Activated T-cell treated with anti-CD3 and anti-CD28 coated beads, Interleukin-2, amount 50 U/mL, for 72 hours (primary cell): ENCODE measurements at regions not wholly inside any gene's neighbourhood (a gene's known extent, or its start where the extent isn't known, plus 50 kb on each side); places are given as distances from the start of the nearest gene placed in this dataset.
"Not testable (repeated sequence)": the region's sequence is repeated elsewhere in the genome, so short reads cannot be mapped to it uniquely, and the experiment has no call there.

Experiments used
- ATAC-seq, 2 donors: fragments of 150-1000 bp; cut with Tn5 transposase; replicated peaks in 1 of 2; 2 replicates each; pipeline ENCODE4 v1.10.0; 2021; ENCODE audit warnings: moderate library complexity in 2 of 2, mild to moderate bottlenecking in 1 of 2
- DNase-seq, 2 donors: peaks; one replicate each; pipeline ENCODE4 v3.0.0; 2021 to 2022; ENCODE audit warnings: mixed read lengths in 1 of 2
- H3K27ac Mint-ChIP-seq: one replicate; pipeline ENCODE4 v1.8.0; 2022; ENCODE audit warnings: mild to moderate bottlenecking, moderate library complexity, mixed read lengths
- H3K27me3 Mint-ChIP-seq: one replicate; pipeline ENCODE4 v1.8.0; 2022; ENCODE audit warnings: low read depth, mixed read lengths
- H3K36me3 Mint-ChIP-seq, 2 donors: one replicate each; pipeline ENCODE4 v1.8.0; 2022; ENCODE audit warnings: mixed read lengths in 2 of 2, mild to moderate bottlenecking in 1 of 2; ENCODE audit not compliant: insufficient read depth in 2 of 2
- H3K4me1 Mint-ChIP-seq: one replicate; pipeline ENCODE4 v1.8.0; 2022; ENCODE audit warnings: low read depth, mixed read lengths
- H3K4me3 Mint-ChIP-seq, 2 donors: one replicate each; pipeline ENCODE4 v1.8.0; 2022; ENCODE audit warnings: mild to moderate bottlenecking in 2 of 2, mixed read lengths in 2 of 2, moderate library complexity in 2 of 2
- H3K9me3 Mint-ChIP-seq, 2 donors: one replicate each; pipeline ENCODE4 v1.8.0; 2022; ENCODE audit warnings: mixed read lengths in 2 of 2

DNA sequence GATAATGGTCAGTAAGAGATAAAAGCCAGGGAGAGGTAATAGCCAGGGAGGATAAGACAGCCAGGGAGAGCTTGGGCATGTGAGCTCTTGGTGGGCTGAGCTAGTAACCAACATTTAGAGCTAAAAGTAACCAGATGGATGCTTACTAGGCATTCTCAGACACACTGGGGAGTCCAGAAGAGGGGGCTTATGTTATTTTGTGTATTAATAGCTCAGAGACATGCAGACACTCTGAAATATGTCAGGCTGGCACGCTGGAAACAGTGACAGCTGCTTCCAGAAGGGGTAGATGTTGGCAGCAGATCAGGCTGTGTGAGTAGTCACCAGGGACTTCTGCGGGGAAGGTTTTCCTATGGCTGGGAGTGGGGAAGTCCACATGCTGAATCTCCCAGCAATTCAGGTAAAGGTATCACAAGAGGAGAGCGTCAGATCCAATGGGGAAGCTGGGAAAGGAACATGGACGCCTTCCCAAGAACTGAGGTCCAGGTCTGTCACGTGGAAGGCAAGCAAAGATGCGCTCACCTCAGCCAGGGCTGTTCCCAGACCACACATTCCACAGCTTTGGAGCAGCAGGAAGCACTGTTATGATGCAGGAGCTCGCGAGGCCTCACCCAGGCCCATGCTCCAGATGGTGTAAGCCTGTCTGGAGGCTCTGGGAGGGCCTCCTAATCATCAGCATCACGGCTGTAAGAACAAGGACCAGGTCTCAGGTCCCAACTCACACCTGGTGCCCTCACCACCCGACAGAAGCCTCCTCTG, 196.0 kb downstream of the ATP6V0E2 start:
- H3K9me3 Mint-ChIP-seq, H3K27me3 Mint-ChIP-seq: not testable (repeated sequence)

DNA sequence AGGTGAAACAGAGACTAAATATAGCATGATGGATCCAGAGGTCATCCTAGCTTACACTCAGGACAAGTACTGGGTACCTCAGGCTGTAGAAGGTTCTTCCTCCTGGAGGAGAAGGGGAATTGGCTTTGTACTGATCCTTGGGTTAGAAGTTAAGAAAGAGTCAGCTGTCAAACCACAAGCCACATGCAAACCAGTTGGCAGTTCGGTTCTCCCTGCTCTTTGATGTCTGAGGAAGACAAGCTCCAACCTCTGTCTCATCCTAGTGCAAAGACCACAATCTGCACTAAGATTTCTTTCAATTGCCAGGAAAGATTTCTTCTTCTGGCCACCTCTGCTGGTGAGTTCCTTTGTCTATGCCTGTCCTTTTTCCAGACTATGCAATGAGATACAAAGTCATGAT, 203.8 kb downstream of the ATP6V0E2 start:
- ATAC-seq, H3K36me3 Mint-ChIP-seq, H3K27me3 Mint-ChIP-seq, H3K4me1 Mint-ChIP-seq, H3K27ac Mint-ChIP-seq, H3K9me3 Mint-ChIP-seq, H3K4me3 Mint-ChIP-seq, DNase-seq: not testable (repeated sequence)

More for the DNA sequence above, 196.0 kb downstream of the ATP6V0E2 start:
- H3K4me1 Mint-ChIP-seq, DNase-seq, H3K36me3 Mint-ChIP-seq, ATAC-seq, H3K4me3 Mint-ChIP-seq, H3K27ac Mint-ChIP-seq: not testable (repeated sequence)

DNA sequence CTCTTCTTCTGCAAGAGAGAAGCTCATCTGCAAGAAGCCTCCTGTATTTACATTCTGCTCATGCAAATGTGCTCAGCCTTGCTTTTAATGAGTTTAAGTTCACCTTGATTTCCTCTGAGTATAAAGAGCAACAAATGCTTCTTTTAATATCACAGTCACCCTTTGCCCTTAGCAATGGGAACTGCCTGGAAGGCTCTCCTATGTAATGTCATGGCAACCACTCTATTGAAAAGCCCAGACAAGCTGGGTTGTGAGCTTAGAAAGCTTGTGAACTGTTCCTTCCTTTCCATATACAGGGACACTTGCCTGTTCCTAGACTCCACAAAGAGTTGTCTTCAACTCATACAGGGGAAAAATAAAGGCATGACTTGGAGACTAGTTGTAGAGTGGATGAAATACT, 208.1 kb downstream of the ATP6V0E2 start:
- not testable (repeated sequence) for H3K27ac Mint-ChIP-seq, DNase-seq

DNA sequence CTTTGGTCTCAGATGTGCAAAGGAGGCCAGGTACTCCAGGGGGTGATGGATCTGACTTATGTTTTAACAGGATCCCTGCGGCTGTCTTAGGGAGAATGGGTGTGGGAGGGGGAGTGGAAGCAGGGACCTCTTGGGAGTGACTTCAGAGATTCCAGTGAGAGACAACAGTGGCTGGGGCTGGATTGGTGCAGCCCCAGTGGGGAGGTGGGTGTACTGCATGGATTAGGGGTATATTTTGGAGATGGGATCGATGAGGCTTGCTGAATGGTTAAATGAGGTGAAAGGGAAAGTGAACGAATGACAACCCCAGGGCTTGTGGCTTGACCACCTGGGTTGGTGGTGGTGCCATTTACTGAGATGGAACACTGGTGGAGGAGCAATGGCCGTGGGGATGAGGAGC, 211.0 kb downstream of the ATP6V0E2 start:
- not testable (repeated sequence) for H3K4me3 Mint-ChIP-seq, ATAC-seq, H3K27ac Mint-ChIP-seq, H3K9me3 Mint-ChIP-seq, H3K4me1 Mint-ChIP-seq, H3K36me3 Mint-ChIP-seq, DNase-seq
- H3K27me3 Mint-ChIP-seq = peaks cover 17% of the 10 kb centered on the region

More for the DNA sequence above, 208.1 kb downstream of the ATP6V0E2 start:
- not testable (repeated sequence) for ATAC-seq, H3K4me1 Mint-ChIP-seq, H3K36me3 Mint-ChIP-seq, H3K9me3 Mint-ChIP-seq, H3K4me3 Mint-ChIP-seq
- H3K27me3 Mint-ChIP-seq = peaks cover 21% of the 10 kb centered on the region

DNA sequence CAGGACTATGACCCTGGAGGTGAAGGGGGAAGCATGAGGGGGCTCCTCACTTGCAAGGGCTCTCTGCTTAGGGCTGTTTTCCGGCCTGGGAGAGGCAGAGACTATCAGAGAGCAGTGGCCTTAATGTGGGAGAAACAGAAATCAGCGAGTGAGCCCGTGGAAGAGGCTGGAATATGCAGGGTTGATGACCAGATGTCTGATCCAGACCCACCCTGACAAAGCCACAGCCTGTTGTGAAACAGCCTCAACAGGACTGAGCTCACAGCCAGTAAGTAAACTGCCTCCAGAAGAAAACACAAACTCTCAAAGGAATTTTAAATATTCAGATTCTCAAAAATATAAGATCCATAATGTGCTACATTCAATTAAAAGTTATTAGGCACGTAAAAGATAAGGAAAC, 213.7 kb downstream of the ATP6V0E2 start:
- H3K4me3 Mint-ChIP-seq, DNase-seq, H3K9me3 Mint-ChIP-seq, H3K4me1 Mint-ChIP-seq, H3K27ac Mint-ChIP-seq, H3K36me3 Mint-ChIP-seq, ATAC-seq: not testable (repeated sequence)
- H3K27me3 Mint-ChIP-seq = peaks cover 14% of the 10 kb centered on the region

DNA sequence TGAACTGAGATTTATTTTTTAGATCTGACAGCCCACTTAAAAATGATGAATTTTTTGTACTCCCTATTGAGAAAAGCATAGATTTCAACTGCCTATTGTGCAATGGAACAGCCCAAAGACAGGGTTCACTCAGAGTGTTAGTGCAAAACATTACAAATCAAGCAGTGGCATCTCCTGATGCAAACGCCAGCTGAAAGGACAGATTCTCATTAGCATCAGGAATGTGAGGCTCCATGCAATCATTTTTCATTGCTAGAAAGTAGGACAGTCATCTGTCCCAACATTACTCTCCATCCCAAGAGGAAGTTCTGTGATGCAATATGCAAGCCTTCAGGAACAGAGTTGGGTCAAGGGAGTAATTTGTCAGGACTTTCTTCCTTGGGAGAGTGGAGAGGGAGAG, 215.4 kb downstream of the ATP6V0E2 start:
- H3K27me3 Mint-ChIP-seq = peaks cover 14% of the 10 kb centered on the region
- not testable (repeated sequence) for H3K36me3 Mint-ChIP-seq, H3K4me3 Mint-ChIP-seq, H3K4me1 Mint-ChIP-seq, H3K27ac Mint-ChIP-seq, DNase-seq, ATAC-seq, H3K9me3 Mint-ChIP-seq

DNA sequence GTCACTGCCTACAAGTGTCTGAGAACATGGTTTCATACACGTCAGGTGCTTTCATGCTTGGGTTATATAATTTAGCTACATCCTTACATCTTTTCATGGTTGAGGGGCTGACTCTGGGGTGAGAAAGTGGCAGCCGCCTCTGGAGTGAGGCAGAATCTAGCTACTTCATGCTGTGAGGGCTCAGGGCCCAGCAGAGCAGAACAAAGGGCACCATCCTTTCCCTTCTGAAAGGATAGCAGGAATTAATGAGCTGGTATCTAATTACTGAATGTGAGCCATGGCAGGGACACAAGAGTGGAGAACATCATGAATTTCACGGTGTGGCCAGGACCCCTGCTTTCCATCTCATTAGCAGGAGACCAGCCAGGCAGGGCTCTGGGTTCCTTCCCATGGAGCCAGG, 217.0 kb downstream of the ATP6V0E2 start:
- not testable (repeated sequence) for H3K4me1 Mint-ChIP-seq, H3K27me3 Mint-ChIP-seq, H3K27ac Mint-ChIP-seq, ATAC-seq, H3K36me3 Mint-ChIP-seq, H3K4me3 Mint-ChIP-seq, DNase-seq, H3K9me3 Mint-ChIP-seq

DNA sequence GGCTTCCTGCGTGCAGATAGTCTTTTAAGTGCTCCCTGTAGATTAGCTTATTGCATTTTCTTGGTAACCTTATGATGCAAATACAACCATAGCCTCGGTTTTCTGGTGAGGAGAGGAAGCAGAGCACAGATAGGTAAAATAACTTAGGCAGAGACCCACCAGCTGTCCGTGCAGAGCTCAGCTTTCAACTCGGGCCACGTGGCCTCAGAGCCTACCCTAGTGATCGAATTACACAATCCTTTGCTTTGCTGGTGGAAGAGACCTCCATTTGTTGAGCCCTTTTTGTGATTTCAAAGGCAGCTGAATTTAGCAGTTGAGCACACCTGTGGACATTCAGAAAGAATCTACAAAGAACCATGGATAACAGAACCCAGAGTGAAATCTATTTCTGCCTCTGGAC, 220.1 kb downstream of the ATP6V0E2 start:
- DNase-seq, H3K36me3 Mint-ChIP-seq, H3K27me3 Mint-ChIP-seq, ATAC-seq, H3K9me3 Mint-ChIP-seq, H3K4me1 Mint-ChIP-seq, H3K4me3 Mint-ChIP-seq, H3K27ac Mint-ChIP-seq: not testable (repeated sequence)

DNA sequence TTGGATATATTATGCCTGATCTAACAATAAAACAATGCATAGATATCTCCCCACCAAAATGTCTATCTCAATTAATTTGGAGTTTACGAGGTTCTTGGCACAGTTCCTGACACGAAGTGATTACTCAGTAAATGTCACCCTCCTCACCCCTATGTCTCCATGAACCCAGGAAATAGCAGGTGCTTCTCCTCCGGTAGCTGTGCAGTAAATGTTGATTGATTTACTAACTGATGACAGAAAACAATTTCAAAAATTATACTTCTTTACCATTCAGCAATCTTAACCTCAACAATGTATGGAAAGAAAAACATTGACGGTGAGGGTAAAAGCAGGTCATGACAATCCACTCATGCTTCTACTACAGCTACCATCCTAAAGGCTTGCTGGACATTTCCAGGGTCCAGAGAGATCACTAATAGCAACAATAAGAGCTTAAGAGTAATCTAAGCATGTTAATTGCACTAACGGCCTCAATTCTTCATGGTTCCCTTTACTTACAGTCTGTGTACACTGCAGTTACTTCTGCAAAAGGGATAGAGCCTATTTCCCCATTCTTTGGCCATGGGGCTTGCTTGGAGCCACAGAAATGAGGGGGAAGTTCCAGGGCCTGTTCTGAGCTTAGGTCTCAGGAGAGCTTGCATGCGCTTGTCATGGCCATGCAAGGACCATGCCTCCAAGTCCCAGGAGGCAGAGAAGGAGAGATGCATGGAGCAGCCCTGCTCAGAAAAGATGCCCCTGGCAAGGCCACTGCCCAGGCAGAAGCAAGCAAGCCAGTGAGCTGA, 222.6 kb downstream of the ATP6V0E2 start:
- not testable (repeated sequence) for H3K27ac Mint-ChIP-seq, H3K27me3 Mint-ChIP-seq, H3K4me1 Mint-ChIP-seq, H3K4me3 Mint-ChIP-seq, DNase-seq, H3K36me3 Mint-ChIP-seq, ATAC-seq, H3K9me3 Mint-ChIP-seq

DNA sequence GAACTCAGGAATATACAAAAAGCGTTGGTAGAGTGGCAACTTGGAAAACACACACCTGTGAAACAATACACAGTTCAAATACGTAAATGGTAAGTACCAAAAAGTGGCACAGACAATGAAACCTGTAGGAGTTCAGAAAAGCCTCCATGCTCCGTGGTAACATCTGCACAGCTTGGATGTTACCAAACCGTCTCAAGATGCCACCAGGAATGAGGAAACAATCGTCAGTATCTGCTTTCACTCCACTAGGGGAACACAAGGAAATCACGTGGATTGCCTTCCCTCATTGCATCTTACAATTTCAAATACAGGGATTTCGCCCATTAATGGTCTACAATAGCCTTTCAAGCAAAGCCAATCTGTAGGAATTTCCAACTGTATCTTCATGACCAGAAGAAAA, 224.6 kb upstream of the LRRC61 start:
- H3K36me3 Mint-ChIP-seq, H3K27me3 Mint-ChIP-seq, H3K27ac Mint-ChIP-seq, H3K4me1 Mint-ChIP-seq, H3K4me3 Mint-ChIP-seq, ATAC-seq, H3K9me3 Mint-ChIP-seq, DNase-seq: not testable (repeated sequence)

DNA sequence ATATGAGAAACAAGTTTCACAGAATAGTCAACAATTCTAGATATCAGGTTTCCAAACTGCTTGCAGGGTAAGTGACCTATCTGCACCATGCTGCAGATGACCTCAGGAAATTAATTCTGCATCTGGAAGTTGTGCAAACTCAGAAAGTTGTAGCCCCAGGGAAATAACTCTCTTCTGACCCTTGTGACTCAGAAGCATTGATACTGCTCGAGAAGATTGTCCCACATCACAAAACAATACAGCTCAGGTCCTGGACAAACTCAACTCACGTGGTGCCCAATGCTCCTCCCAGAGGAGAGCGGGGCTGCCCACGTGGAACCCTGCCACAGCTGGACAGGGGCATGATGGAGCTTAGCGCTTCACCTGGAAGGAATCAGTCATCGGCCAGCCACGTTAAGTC, 221.9 kb upstream of the LRRC61 start:
- DNase-seq, H3K27me3 Mint-ChIP-seq, H3K9me3 Mint-ChIP-seq, ATAC-seq, H3K4me3 Mint-ChIP-seq, H3K27ac Mint-ChIP-seq, H3K36me3 Mint-ChIP-seq, H3K4me1 Mint-ChIP-seq: not testable (repeated sequence)

DNA sequence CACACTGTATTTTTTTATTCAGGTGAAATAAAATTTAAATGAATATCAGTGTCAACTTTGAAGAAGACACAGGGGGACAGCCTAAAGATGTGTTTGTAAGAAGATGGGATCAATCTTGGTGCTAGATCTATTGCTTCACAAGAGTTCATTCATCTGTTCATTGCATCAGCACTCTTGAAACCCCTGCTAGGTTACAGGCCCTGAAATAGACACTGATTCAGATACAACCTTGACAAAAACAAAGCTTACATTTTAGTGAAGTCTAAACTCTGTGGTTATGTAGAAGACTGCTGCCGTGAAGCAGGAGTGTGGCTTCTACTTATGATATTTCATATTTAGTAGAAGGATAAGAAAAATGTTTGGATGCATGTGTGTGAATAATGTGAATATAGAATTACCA, 215.9 kb upstream of the LRRC61 start:
- H3K9me3 Mint-ChIP-seq, H3K27ac Mint-ChIP-seq, H3K27me3 Mint-ChIP-seq, H3K4me1 Mint-ChIP-seq, H3K36me3 Mint-ChIP-seq, H3K4me3 Mint-ChIP-seq, DNase-seq: not testable (repeated sequence)
- peak; percentile 53 to 62 for ATAC-seq

DNA sequence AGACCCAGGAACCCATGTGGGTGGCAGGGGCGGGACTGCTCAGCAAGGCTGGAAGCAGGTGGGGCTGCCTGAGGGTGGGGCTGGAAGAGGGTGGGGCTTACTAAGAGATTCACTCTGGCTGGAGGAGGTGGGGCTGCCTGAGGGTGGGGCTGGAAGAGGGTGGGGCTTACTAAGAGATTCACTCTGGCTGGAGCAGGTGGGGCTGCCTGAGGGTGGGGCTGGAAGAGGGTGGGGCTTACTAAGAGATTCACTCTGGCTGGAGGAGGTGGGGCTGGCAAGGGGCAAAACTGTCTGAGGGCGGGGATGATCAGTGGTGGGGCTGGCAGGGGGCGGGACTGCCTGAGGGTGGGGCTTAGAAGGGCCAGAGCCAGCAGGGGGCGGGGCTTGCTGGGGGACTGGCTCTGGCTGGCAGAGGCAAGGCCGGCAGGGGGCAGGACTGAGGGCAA, 212.8 kb upstream of the LRRC61 start:
- DNase-seq (peak; percentile 14 to 29), ATAC-seq (peak; percentile 71 to 72)
- H3K4me3 Mint-ChIP-seq, H3K36me3 Mint-ChIP-seq, H3K27me3 Mint-ChIP-seq, H3K27ac Mint-ChIP-seq, H3K9me3 Mint-ChIP-seq: not testable (repeated sequence)
- H3K4me1 Mint-ChIP-seq = peaks cover 19% of the 10 kb centered on the region
